RKO (cell line): ENCODE measurements at regions not wholly inside any gene's neighbourhood (a gene's known extent, or its start where the extent isn't known, plus 50 kb on each side); places are given as distances from the start of the nearest gene placed in this dataset.

Experiments used
- DNase-seq: peaks from one replicate; pipeline ENCODE4 v3.0.0-alpha.2; 2016; ENCODE audit warnings: low spot score

GRCh38 chr11:79742176-79742575 is 301.3 kb upstream of the TENM4 start:
- DNase-seq: no peak

- DNase-seq: no peak
Observed at GRCh38 chr11:79739591-79739990, 298.8 kb upstream of the TENM4 start.

- DNase-seq: no peak
Observed at GRCh38 chr11:79727221-79727620, 286.4 kb upstream of the TENM4 start.

GRCh38 chr11:79720115-79720514 is 279.3 kb upstream of the TENM4 start:
- DNase-seq: no peak

GRCh38 chr11:79708319-79708932 is 267.6 kb upstream of the TENM4 start:
- DNase-seq: peak; percentile 66

- DNase-seq: no peak
Observed at GRCh38 chr11:79705648-79706047, 264.8 kb upstream of the TENM4 start.

- no peak for DNase-seq
Observed at GRCh38 chr11:79702303-79702702, 261.5 kb upstream of the TENM4 start.

GRCh38 chr11:79699246-79699645 is 258.4 kb upstream of the TENM4 start:
- DNase-seq: no peak

GRCh38 chr11:79697905-79698304 is 257.1 kb upstream of the TENM4 start:
- DNase-seq: no peak

- DNase-seq: no peak
Observed at GRCh38 chr11:79694368-79694767, 253.5 kb upstream of the TENM4 start.

- DNase-seq: no peak
Observed at GRCh38 chr11:79691445-79691844, 250.6 kb upstream of the TENM4 start.

GRCh38 chr11:79686703-79687419 is 246.0 kb upstream of the TENM4 start:
- DNase-seq: no peak

- DNase-seq: no peak
Observed at GRCh38 chr11:79683930-79684329, 243.1 kb upstream of the TENM4 start.

- DNase-seq: no peak
Observed at GRCh38 chr11:79678780-79679452, 238.1 kb upstream of the TENM4 start.

- no peak for DNase-seq
Observed at GRCh38 chr11:79676396-79676795, 235.6 kb upstream of the TENM4 start.

GRCh38 chr11:79675081-79675480 is 234.3 kb upstream of the TENM4 start:
- no peak for DNase-seq

GRCh38 chr11:79672786-79673185 is 232.0 kb upstream of the TENM4 start:
- DNase-seq: no peak

- no peak for DNase-seq
Observed at GRCh38 chr11:79671401-79671800, 230.6 kb upstream of the TENM4 start.

- DNase-seq: no peak
Observed at GRCh38 chr11:79670882-79671281, 230.1 kb upstream of the TENM4 start.

GRCh38 chr11:79668575-79668974 is 227.7 kb upstream of the TENM4 start:
- DNase-seq: no peak

- DNase-seq: no peak
Observed at GRCh38 chr11:79667380-79667779, 226.6 kb upstream of the TENM4 start.

- DNase-seq: no peak
Observed at GRCh38 chr11:79663017-79663416, 222.2 kb upstream of the TENM4 start.

GRCh38 chr11:79661373-79661772 is 220.5 kb upstream of the TENM4 start:
- DNase-seq: no peak
